ENCODE measurements at regions not wholly inside any gene's neighbourhood (a gene's known extent, or its start where the extent isn't known, plus 50 kb on each side); places are given as distances from the start of the nearest gene placed in this dataset.

GRCh38 chr2:177036747-177037146 lies 175.8 kb upstream of the HNRNPA3 start:
- TF ChIP-seq CTCF (conservative IDR thresholded peaks at IDR 0.05 in 1 of 2, IDR thresholded peaks at IDR 0.05 in 1 of 2; ENCODE audit: extremely low read depth in 1 of 2, insufficient read depth in 1 of 2, low read depth in 1 of 2, low read length in 2 of 2) (no peak), EZH2 (IDR thresholded peaks at IDR 0.05; ENCODE audit: borderline replicate concordance, low read length) (no peak)
